OCI-LY1 (cell line): ENCODE measurements at regions not wholly inside any gene's neighbourhood (a gene's known extent, or its start where the extent isn't known, plus 50 kb on each side); places are given as distances from the start of the nearest gene placed in this dataset.
"Not testable (repeated sequence)": the region's sequence is repeated elsewhere in the genome, so short reads cannot be mapped to it uniquely, and the experiment has no call there.

Experiments used
- H2AFZ ChIP-seq: fragments of 200-600 bp; sonication (generic), shearing (Covaris generic); 2 replicates; pipeline ENCODE4 v1.6.0; 2014; ENCODE audit warnings: antibody characterized with exemption, mild to moderate bottlenecking, low read length
- H3F3A ChIP-seq: fragments of 200-600 bp; sonication (generic), shearing (Covaris generic); 2 replicates; pipeline ENCODE4 v1.6.0; 2014; ENCODE audit warnings: mild to moderate bottlenecking, antibody characterized with exemption, low read length, moderate library complexity; ENCODE audit not compliant: insufficient read depth
- H3K27ac ChIP-seq: fragments of 200-600 bp; sonication (generic); 2 replicates; pipeline ENCODE4 v1.5.1; 2014; ENCODE audit warnings: low read length, mixed run types, mild to moderate bottlenecking, low read depth; ENCODE audit not compliant: poor library complexity, severe bottlenecking
- H3K27me3 ChIP-seq: fragments of 200-600 bp; sonication (generic); 2 replicates; pipeline ENCODE4 v1.6.0; 2014; ENCODE audit warnings: antibody characterized with exemption, mild to moderate bottlenecking, low read length, moderate library complexity; ENCODE audit not compliant: insufficient read depth
- H3K36me3 ChIP-seq: fragments of 200-600 bp; sonication (generic); 2 replicates; pipeline ENCODE4 v1.6.1; 2014; ENCODE audit warnings: mild to moderate bottlenecking, antibody characterized with exemption, low read length, moderate library complexity, mixed read lengths; ENCODE audit not compliant: insufficient read depth
- H3K4me1 ChIP-seq: fragments of 200-600 bp; sonication (generic); 2 replicates; pipeline ENCODE4 v1.5.1; 2014; ENCODE audit warnings: mild to moderate bottlenecking, low read length, moderate library complexity; ENCODE audit not compliant: insufficient read depth, severe bottlenecking
- H3K4me2 ChIP-seq: fragments of 200-600 bp; sonication (generic), shearing (Covaris generic); 2 replicates; pipeline ENCODE4 v1.6.1; 2014; ENCODE audit warnings: low read length
- H3K4me3 ChIP-seq: fragments of 200-600 bp; sonication (generic); 2 replicates; pipeline ENCODE4 v1.5.1; 2014; ENCODE audit warnings: low read length, low read depth, mild to moderate bottlenecking, mixed read lengths; ENCODE audit not compliant: poor library complexity, severe bottlenecking
- H3K79me2 ChIP-seq: fragments of 200-600 bp; shearing (Covaris generic); 2 replicates; pipeline ENCODE4 v1.6.1; 2016; ENCODE audit warnings: mixed run types, low read length, mixed read lengths; ENCODE audit not compliant: insufficient read depth
- H3K9ac ChIP-seq: fragments of 200-600 bp; sonication (generic), shearing (Covaris generic); 2 replicates; pipeline ENCODE4 v1.6.1; 2014; ENCODE audit warnings: mild to moderate bottlenecking, low read length, mixed read lengths
- H3K9me2 ChIP-seq: fragments of 200-600 bp; sonication (generic), shearing (Covaris generic); 2 replicates; pipeline ENCODE4 v1.6.1; 2014; ENCODE audit warnings: low read depth, mild to moderate bottlenecking, low read length, mixed read lengths
- H3K9me3 ChIP-seq: fragments of 200-600 bp; shearing (Covaris generic); 2 replicates; pipeline ENCODE4 v1.6.1; 2014; ENCODE audit warnings: low read length, mixed read lengths
- H4K20me1 ChIP-seq: fragments of 200-600 bp; sonication (generic), shearing (Covaris generic); 2 replicates; pipeline ENCODE4 v1.6.0; 2016; ENCODE audit warnings: mild to moderate bottlenecking, low read length; ENCODE audit not compliant: insufficient read depth
- CTCF ChIP-seq: fragments of 200-600 bp; sonication (generic), shearing (Covaris generic); IDR thresholded peaks from 2 replicates; pipeline ENCODE4 v1.5.1; 2017; ENCODE audit warnings: mild to moderate bottlenecking, antibody characterized with exemption, low read length, moderate library complexity, mixed read lengths
- EZH2 ChIP-seq: fragments of 200-600 bp; sonication (generic), shearing (Covaris generic); IDR thresholded peaks from 2 replicates; pipeline ENCODE4 v1.8.0; 2017; ENCODE audit warnings: borderline replicate concordance, mixed run types, mild to moderate bottlenecking, antibody characterized with exemption, low read length, moderate library complexity, mixed read lengths

- Histone ChIP-seq H2AFZ (no peak overlapping the region), H3K79me2 (no peaks in the 10 kb centered on the region), H3K9me3 (peaks cover 3% of the 10 kb centered on the region), H4K20me1 (no peaks in the 10 kb centered on the region), H3K27me3 (no peaks in the 10 kb centered on the region), H3K9me2 (no peaks in the 10 kb centered on the region), H3K36me3 (no peaks in the 10 kb centered on the region), H3F3A (no peaks in the 10 kb centered on the region), H3K4me2 (no peak overlapping the region), H3K27ac (no peak overlapping the region), H3K4me1 (no peaks in the 10 kb centered on the region), H3K4me3 (no peak overlapping the region), H3K9ac (no peak overlapping the region)
- TF ChIP-seq EZH2 (no peak), CTCF (no peak)
Observed at GRCh38 chr2:7758073-7758759, 841.0 kb downstream of the RNF144A start.

GRCh38 chr2:7759898-7760297 is 842.7 kb downstream of the RNF144A start:
- Histone ChIP-seq H3K9ac (no peak overlapping the region), H3K36me3 (no peaks in the 10 kb centered on the region), H3K9me2 (no peaks in the 10 kb centered on the region), H3F3A (no peaks in the 10 kb centered on the region), H2AFZ (no peak overlapping the region), H3K27ac (no peak overlapping the region), H4K20me1 (no peaks in the 10 kb centered on the region), H3K79me2 (no peaks in the 10 kb centered on the region), H3K4me1 (no peaks in the 10 kb centered on the region), H3K4me2 (no peak overlapping the region), H3K9me3 (0 out of 2 replicates have a peak, but pooled peaks cover 6% of the 10 kb centered on the region), H3K27me3 (no peaks in the 10 kb centered on the region), H3K4me3 (no peak overlapping the region)
- TF ChIP-seq EZH2, result no peak
- no peak for TF ChIP-seq CTCF

- H3K27ac ChIP-seq, H3K27me3 ChIP-seq, H3F3A ChIP-seq, H3K36me3 ChIP-seq, H2AFZ ChIP-seq, H3K4me2 ChIP-seq, H3K4me1 ChIP-seq, H3K9ac ChIP-seq, H4K20me1 ChIP-seq, H3K4me3 ChIP-seq, H3K9me2 ChIP-seq, H3K9me3 ChIP-seq, H3K79me2 ChIP-seq: not testable (repeated sequence)
Observed at GRCh38 chr2:7763418-7763817, 846.2 kb downstream of the RNF144A start.

- Histone ChIP-seq H3F3A (no peaks in the 10 kb centered on the region), H3K9me3 (0 out of 2 replicates have a peak, but pooled peaks cover 6% of the 10 kb centered on the region), H2AFZ (no peak overlapping the region), H3K9me2 (no peaks in the 10 kb centered on the region), H3K27ac (no peak overlapping the region), H3K27me3 (no peaks in the 10 kb centered on the region), H3K9ac (no peak overlapping the region), H3K79me2 (no peaks in the 10 kb centered on the region), H3K4me3 (no peak overlapping the region), H3K4me1 (no peaks in the 10 kb centered on the region), H3K4me2 (no peak overlapping the region), H4K20me1 (no peaks in the 10 kb centered on the region), H3K36me3 (no peaks in the 10 kb centered on the region)
- TF ChIP-seq CTCF (no peak), EZH2 (no peak)
Observed at GRCh38 chr2:7765236-7765635, 848.0 kb downstream of the RNF144A start.
